GM18909 (cell line): ENCODE measurements at regions not wholly inside any gene's neighbourhood (a gene's known extent, or its start where the extent isn't known, plus 50 kb on each side); places are given as distances from the start of the nearest gene placed in this dataset.

Experiments used
- ATAC-seq: cut with Tn5 transposase; IDR thresholded peaks from one replicate; pipeline ENCODE4 v1.9.1; 2021; ENCODE audit warnings: mild to moderate bottlenecking; ENCODE audit not compliant: unreplicated experiment, poor library complexity

- no peak for ATAC-seq
Measured at GRCh38 chr13:74695021-74695800, 561.0 kb upstream of the KLF12 start.

- no peak for ATAC-seq
Measured at GRCh38 chr13:74687442-74688182, 553.4 kb upstream of the KLF12 start.

- ATAC-seq = no peak
Measured at GRCh38 chr13:74683411-74683810, 549.2 kb upstream of the KLF12 start.

GRCh38 chr13:74682746-74683145 lies 548.5 kb upstream of the KLF12 start:
- no peak for ATAC-seq

GRCh38 chr13:74681891-74682290 lies 547.7 kb upstream of the KLF12 start:
- ATAC-seq = no peak

GRCh38 chr13:74678308-74678965 lies 544.2 kb upstream of the KLF12 start:
- ATAC-seq = no peak

- ATAC-seq = no peak
Measured at GRCh38 chr13:74675972-74676371, 541.8 kb upstream of the KLF12 start.

- ATAC-seq = no peak
Measured at GRCh38 chr13:74675182-74675581, 541.0 kb upstream of the KLF12 start.

- no peak for ATAC-seq
Measured at GRCh38 chr13:74674720-74675119, 540.5 kb upstream of the KLF12 start.

GRCh38 chr13:74669149-74669548 lies 534.9 kb upstream of the KLF12 start:
- no peak for ATAC-seq

- ATAC-seq = no peak
Measured at GRCh38 chr13:74667656-74668203, 533.5 kb upstream of the KLF12 start.

GRCh38 chr13:74662905-74663304 lies 528.7 kb upstream of the KLF12 start:
- ATAC-seq = no peak

- no peak for ATAC-seq
Measured at GRCh38 chr13:74661851-74662250, 527.6 kb upstream of the KLF12 start.

GRCh38 chr13:74657765-74658164 lies 523.6 kb upstream of the KLF12 start:
- ATAC-seq = no peak

- no peak for ATAC-seq
Measured at GRCh38 chr13:74651121-74651520, 516.9 kb upstream of the KLF12 start.

GRCh38 chr13:74647991-74648390 lies 513.8 kb upstream of the KLF12 start:
- ATAC-seq = no peak

GRCh38 chr13:74647211-74647610 lies 513.0 kb upstream of the KLF12 start:
- no peak for ATAC-seq

- no peak for ATAC-seq
Measured at GRCh38 chr13:74646091-74646490, 511.9 kb upstream of the KLF12 start.

GRCh38 chr13:74645586-74645985 lies 511.4 kb upstream of the KLF12 start:
- ATAC-seq = no peak

GRCh38 chr13:74644229-74644628 lies 510.0 kb upstream of the KLF12 start:
- no peak for ATAC-seq

GRCh38 chr13:74641586-74641985 lies 507.4 kb upstream of the KLF12 start:
- no peak for ATAC-seq
